ENCODE measurements at regions not wholly inside any gene's neighbourhood (a gene's known extent, or its start where the extent isn't known, plus 50 kb on each side); places are given as distances from the start of the nearest gene placed in this dataset.

DNA sequence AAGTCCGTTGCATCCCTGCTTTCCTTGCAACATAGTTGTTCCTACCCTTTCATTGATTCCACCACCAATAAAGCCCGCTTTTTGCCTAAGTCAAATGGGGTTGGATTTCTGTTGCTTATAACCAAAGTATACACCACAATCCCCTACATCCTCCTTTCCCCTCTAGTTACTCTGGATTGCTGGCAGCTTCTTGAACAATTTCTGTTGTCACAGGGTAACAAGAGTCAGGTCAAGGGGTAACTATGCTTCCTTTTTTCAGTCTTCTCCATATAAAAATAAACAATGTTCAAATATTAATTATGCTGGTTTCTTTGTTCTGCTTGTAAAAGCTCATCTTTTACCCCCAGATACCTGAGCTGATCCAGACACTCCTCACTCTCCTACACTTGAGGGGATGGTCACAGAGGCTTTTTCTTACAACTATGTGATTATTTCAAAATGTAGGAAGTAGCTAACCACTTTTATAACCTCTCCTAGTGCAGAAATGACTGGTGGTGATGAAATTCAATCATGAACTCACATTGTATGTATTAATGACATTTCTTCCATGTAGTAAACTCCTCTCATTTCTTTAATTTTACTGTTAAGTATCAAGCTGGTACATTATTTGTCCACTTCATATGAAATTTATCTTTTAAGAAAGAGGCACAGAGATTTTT lies 136.5 kb downstream of the SNX18 start:
- Histone ChIP-seq H3K9me3 (no peaks in the 10 kb centered on the region), H3K4me3 (no peak overlapping the region), H3K27ac (peak overlapping the region; percentile 41 to 67), H3K36me3 (no peaks in the 10 kb centered on the region), H3K4me1 (peaks cover 0 to 66% (median 28%) of the 10 kb centered on the region in 4 donors), H3K27me3 (no peaks in the 10 kb centered on the region)
- TF ChIP-seq, protein P1, sequence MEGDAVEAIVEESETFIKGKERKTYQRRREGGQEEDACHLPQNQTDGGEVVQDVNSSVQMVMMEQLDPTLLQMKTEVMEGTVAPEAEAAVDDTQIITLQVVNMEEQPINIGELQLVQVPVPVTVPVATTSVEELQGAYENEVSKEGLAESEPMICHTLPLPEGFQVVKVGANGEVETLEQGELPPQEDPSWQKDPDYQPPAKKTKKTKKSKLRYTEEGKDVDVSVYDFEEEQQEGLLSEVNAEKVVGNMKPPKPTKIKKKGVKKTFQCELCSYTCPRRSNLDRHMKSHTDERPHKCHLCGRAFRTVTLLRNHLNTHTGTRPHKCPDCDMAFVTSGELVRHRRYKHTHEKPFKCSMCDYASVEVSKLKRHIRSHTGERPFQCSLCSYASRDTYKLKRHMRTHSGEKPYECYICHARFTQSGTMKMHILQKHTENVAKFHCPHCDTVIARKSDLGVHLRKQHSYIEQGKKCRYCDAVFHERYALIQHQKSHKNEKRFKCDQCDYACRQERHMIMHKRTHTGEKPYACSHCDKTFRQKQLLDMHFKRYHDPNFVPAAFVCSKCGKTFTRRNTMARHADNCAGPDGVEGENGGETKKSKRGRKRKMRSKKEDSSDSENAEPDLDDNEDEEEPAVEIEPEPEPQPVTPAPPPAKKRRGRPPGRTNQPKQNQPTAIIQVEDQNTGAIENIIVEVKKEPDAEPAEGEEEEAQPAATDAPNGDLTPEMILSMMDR (IDR thresholded peaks at IDR 0.05), result no peak
- DNase-seq, result no peak
- intact Hi-C loops (cut with DNase I; ENCODE audit: low total_unique reads), result no loop called here

DNA sequence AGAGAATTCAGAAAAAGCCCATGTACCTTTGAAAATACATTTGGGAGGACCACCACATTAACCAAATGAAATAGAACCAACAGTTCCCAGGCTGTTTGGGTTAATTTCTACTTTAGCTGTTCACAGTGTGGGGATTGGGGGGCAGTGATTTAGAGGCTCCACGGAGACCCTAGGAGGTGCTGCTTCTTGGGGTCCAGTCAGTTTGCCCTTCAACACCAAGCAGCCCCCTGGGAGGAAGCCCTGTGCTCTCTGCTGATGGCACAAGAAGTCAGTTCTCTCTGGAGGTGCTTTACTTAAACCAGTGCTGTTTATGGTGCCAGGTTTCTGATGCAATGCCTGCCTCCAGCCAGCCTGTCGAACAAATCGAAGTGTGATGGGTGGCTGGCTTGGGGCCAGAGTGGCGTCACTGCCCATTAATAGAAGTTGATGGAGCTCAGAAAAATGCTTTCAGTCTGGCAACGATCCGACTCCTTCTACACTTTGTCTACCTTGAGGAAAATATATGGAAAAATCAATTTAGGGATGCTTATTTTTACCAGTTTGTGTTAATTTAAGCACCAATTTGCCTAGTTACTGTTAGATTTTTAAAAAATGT lies 134.0 kb downstream of the SNX18 start:
- intact Hi-C loops (cut with DNase I; ENCODE audit: low total_unique reads), result no loop called here
- Histone ChIP-seq H3K27ac (peak overlapping the region; percentile 66), H3K9me3 (no peaks in the 10 kb centered on the region), H3K27me3 (no peaks in the 10 kb centered on the region), H3K4me1 (peaks cover 0 to 58% (median 33%) of the 10 kb centered on the region in 4 donors), H3K4me3 (no peak overlapping the region), H3K36me3 (no peaks in the 10 kb centered on the region)
- peak; percentile 92 to 98 for DNase-seq
- TF ChIP-seq, protein P1 (IDR thresholded peaks at IDR 0.05), result no peak

DNA sequence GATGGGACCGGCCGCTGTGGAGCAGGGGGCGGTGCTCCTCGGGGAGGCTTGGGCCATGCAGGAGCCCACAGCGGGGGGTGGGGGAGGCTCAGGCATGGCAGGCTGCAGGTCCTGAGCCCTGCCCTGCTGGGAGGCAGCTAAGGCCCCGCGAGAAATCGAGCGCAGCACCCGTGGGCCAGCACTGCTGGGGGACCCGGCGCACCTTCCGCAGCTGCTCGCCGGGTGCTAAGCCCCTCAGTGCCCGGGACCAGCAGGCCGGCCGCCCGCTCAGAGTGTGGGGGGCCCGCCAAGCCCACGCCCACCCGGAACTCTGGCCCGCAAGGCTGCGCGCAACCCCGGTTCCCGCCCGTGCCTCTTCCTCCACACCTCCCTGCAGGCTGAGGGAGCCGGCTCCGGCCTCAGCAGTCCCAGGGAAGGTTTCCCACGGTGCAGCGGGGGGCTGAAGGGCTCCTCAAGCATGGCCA lies 131.5 kb downstream of the SNX18 start:
- Histone ChIP-seq H3K27ac (peak overlapping the region; percentile 81 to 82), H3K9me3 (no peaks in the 10 kb centered on the region), H3K4me1 (peaks cover 0 to 67% (median 44%) of the 10 kb centered on the region in 4 donors), H3K4me3 (no peak overlapping the region), H3K36me3 (no peaks in the 10 kb centered on the region), H3K27me3 (no peaks in the 10 kb centered on the region)
- DNase-seq, result no peak
- intact Hi-C loops (cut with DNase I; ENCODE audit: low total_unique reads), result no loop called here
- TF ChIP-seq, protein P1 (IDR thresholded peaks at IDR 0.05), result no peak

DNA sequence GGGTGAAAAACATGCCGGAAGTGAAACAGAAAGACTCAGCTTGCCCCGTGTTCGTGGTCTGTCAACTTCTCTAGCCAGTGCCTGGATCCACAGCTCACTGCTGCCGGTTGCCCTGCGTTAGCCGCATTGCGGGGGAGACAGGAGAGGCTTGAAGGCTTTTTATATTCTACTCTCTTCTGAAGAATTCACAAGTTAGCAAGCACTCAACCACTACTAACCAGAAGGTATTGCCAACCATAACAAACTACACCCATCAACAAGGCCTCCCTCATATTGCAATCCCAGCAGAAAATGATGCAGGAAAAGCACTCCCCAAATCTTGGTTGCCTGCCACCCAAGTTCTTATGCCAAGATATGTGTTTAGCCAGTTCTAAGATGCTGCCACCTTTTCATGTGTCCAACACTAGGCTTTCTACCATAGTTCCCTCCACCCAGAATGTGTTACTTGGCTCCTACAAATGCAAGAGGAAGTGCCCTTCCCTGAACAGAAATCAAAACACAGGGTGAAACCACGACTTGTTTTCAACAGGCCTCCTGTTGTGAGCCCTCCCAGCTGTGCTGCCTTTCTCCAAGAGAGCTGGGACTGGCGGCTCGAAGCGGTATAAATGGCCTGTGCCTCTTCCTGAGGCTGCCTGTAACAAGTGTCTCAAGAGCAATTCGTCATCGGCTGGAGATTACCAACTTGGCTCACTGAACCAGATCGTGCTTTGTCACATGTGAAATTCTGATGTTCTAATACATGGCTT lies 129.0 kb downstream of the SNX18 start:
- peak overlapping the region; percentile 17 to 36 for H3K4me3 ChIP-seq
- H3K4me1 ChIP-seq, result peaks cover 0 to 70% (median 48%) of the 10 kb centered on the region in 4 donors

DNA sequence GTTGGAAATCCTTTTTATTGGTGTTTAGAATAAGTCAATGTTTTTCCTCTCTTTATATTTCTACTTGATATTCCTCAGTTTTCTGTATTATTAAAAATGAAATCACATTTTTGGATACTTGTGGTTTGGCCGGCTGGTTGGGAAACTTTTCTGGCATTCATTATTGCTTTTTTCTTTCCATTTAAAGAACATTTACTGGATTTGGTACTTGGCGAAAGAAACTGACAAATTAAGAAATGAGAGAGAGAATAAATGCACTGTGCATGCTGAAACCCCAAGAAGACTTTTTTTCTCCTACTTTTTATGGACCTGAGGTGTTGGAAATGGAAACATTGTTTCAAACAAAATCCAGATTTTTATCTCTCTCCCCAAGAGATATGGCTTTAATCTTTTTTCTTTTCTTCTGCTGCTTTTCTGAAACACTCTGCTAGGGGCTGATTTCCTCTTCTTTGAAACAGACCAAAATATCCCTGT lies 128.4 kb downstream of the SNX18 start:
- Histone ChIP-seq H3K36me3 (no peaks in the 10 kb centered on the region), H3K4me1 (peaks cover 0 to 70% (median 49%) of the 10 kb centered on the region in 4 donors), H3K4me3 (peak overlapping the region; percentile 17 to 36), H3K27me3 (no peaks in the 10 kb centered on the region), H3K27ac (peak overlapping the region; percentile 81 to 82), H3K9me3 (no peaks in the 10 kb centered on the region)
- intact Hi-C loops (cut with DNase I; ENCODE audit: low total_unique reads), result no loop called here
- TF ChIP-seq, protein P1 (IDR thresholded peaks at IDR 0.05), result no peak
- DNase-seq, result no peak

More for the DNA sequence above, 129.0 kb downstream of the SNX18 start:
- Histone ChIP-seq H3K36me3 (no peaks in the 10 kb centered on the region), H3K9me3 (no peaks in the 10 kb centered on the region), H3K27ac (peak overlapping the region; percentile 81 to 82), H3K27me3 (no peaks in the 10 kb centered on the region)
- intact Hi-C loops (cut with DNase I; ENCODE audit: low total_unique reads), result no loop called here
- TF ChIP-seq, protein P1 (IDR thresholded peaks at IDR 0.05), result peak; percentile 13 to 52
- DNase-seq, result peak; percentile 89 to 94
